ENCODE measurements at regions not wholly inside any gene's neighbourhood (a gene's known extent, or its start where the extent isn't known, plus 50 kb on each side); places are given as distances from the start of the nearest gene placed in this dataset.

GRCh38 chr6:18335948-18336347 is 51.2 kb upstream of the RNF144B start:
- intact Hi-C loops (cut with micrococcal nuclease; ENCODE audit: unreplicated experiment) (no loop called here), in situ Hi-C loops (cut with MboI) (no loop called here)
- no peak for TF ChIP-seq YBX1 (IDR thresholded peaks at IDR 0.05)
- no peak for TF ChIP-seq CBFB (IDR thresholded peaks at IDR 0.05; ENCODE audit: low read depth)
- ChIA-PET RAD21 (ENCODE audit: unreplicated experiment) (no interaction called here), CTCF (no interaction called here), POLR2A (no interaction called here), SMC1A (ENCODE audit: uncharacterized antibody, unreplicated experiment) (no interaction called here)
- ATAC-seq (no peak), DNase-seq (ENCODE audit: low read depth, low spot score) (no peak), FAIRE-seq (no peak)
- Histone ChIP-seq H3K79me2 (ENCODE audit: control insufficient read depth, insufficient read depth, low read length) (no peaks in the 10 kb centered on the region), H3K4me3 (no peak overlapping the region), H3K9me3 (replicated peaks; ENCODE audit: control insufficient read depth, insufficient read depth, low read length) (no peaks in the 10 kb centered on the region; the same call in 2 of the 3 replicates), H3K4me2 (ENCODE audit: control insufficient read depth, insufficient read depth) (no peak overlapping the region), H3K36me3 (ENCODE audit: control insufficient read depth in 2 of 2, insufficient read depth in 2 of 2, low read length in 1 of 2) (no peaks in the 10 kb centered on the region), H3K4me1 (ENCODE audit: control insufficient read depth, insufficient read depth, low read length) (no peaks in the 10 kb centered on the region), H3K27me3 (replicated peaks in 1 of 2; ENCODE audit: control insufficient read depth in 2 of 2, insufficient read depth in 2 of 2, low read length in 1 of 2) (no peaks in the 10 kb centered on the region), H3K9ac (ENCODE audit: control insufficient read depth, insufficient read depth, low read length) (no peak overlapping the region), H2AFZ (ENCODE audit: control insufficient read depth, low read depth, low read length) (no peak overlapping the region), H3K27ac (ENCODE audit: control insufficient read depth, insufficient read depth) (no peak overlapping the region), H4K20me1 (ENCODE audit: control insufficient read depth, insufficient read depth) (no peaks in the 10 kb centered on the region)
- WGBS (ENCODE audit: insufficient coverage, insufficient replicate concordance, low lambda C conversion rate, missing lambda C conversion rate) = 18% methylated on average over 1 of the region's 1 CpG
- BruUV-seq (replicated peaks) = no TSS peak

GRCh38 chr6:18334251-18334650 is 52.9 kb upstream of the RNF144B start:
- FAIRE-seq (no peak), ATAC-seq (no peak), DNase-seq (ENCODE audit: low read depth, low spot score) (no peak)
- Histone ChIP-seq H3K27ac (ENCODE audit: control insufficient read depth, insufficient read depth) (no peak overlapping the region), H2AFZ (ENCODE audit: control insufficient read depth, low read depth, low read length) (no peak overlapping the region), H3K9ac (ENCODE audit: control insufficient read depth, insufficient read depth, low read length) (no peak overlapping the region), H3K4me3 (no peak overlapping the region), H3K4me1 (ENCODE audit: control insufficient read depth, insufficient read depth, low read length) (peaks cover 3% of the 10 kb centered on the region; the same call in 1 of the 2 replicates), H3K79me2 (ENCODE audit: control insufficient read depth, insufficient read depth, low read length) (no peaks in the 10 kb centered on the region), H3K4me2 (ENCODE audit: control insufficient read depth, insufficient read depth) (no peak overlapping the region), H3K27me3 (replicated peaks in 1 of 2; ENCODE audit: control insufficient read depth in 2 of 2, insufficient read depth in 2 of 2, low read length in 1 of 2) (no peaks in the 10 kb centered on the region), H4K20me1 (ENCODE audit: control insufficient read depth, insufficient read depth) (no peaks in the 10 kb centered on the region), H3K36me3 (ENCODE audit: control insufficient read depth in 2 of 2, insufficient read depth in 2 of 2, low read length in 1 of 2) (no peaks in the 10 kb centered on the region), H3K9me3 (replicated peaks; ENCODE audit: control insufficient read depth, insufficient read depth, low read length) (no peaks in the 10 kb centered on the region; the same call in 2 of the 3 replicates)
- BruUV-seq (replicated peaks) = no TSS peak
- ChIA-PET SMC1A (ENCODE audit: uncharacterized antibody, unreplicated experiment) (interaction anchor here (0.9 to 1.4 kb wide), 2 partner anchors 169 to 329 kb away, joined by 3 to 6 read pairs; no protein-coding TSS in a partner anchor), POLR2A (no interaction called here), CTCF (interaction anchor here (0.6 to 4.8 kb wide), 2 partner anchors 11 to 855 kb away, joined by 4 to 18 read pairs; no protein-coding TSS in a partner anchor), RAD21 (ENCODE audit: unreplicated experiment) (no interaction called here)
- 52% methylated on average over 2 of the region's 2 CpGs for WGBS (ENCODE audit: insufficient coverage, insufficient replicate concordance, low lambda C conversion rate, missing lambda C conversion rate)
- in situ Hi-C loops (cut with MboI) (no loop called here), intact Hi-C loops (cut with micrococcal nuclease; ENCODE audit: unreplicated experiment) (no loop called here)
- TF ChIP-seq CHD4 (IDR thresholded peaks at IDR 0.05) (no peak), ZZZ3 (IDR thresholded peaks at IDR 0.05; ENCODE audit: control insufficient read depth, insufficient read length, low read depth) (no peak), YBX1 (IDR thresholded peaks at IDR 0.05) (no peak), ZBTB4 (CRISPR knock-in tag; IDR thresholded peaks at IDR 0.05) (no peak), NR2F1 (conservative IDR thresholded peaks at IDR 0.05) (no peak), POLR2AphosphoS2 (IDR thresholded peaks at IDR 0.05; ENCODE audit: low read depth, low read length) (no peak), MYC (IDR thresholded peaks at IDR 0.05; ENCODE audit: insufficient read depth, insufficient read length, insufficient replicate concordance, low read length, severe bottlenecking) (no peak), ATF3 (IDR thresholded peaks at IDR 0.05; ENCODE audit: borderline replicate concordance, extremely low read depth, low read depth, low read length) (no peak), RB1 (IDR thresholded peaks at IDR 0.05; ENCODE audit: borderline replicate concordance) (no peak), IKZF2 (IDR thresholded peaks at IDR 0.05) (no peak), STAT3 (IDR thresholded peaks at IDR 0.05; ENCODE audit: low read depth, low read length) (no peak), ATF2 (IDR thresholded peaks at IDR 0.05; ENCODE audit: low read length) (no peak)
